K562 (cell line): ENCODE measurements at regions not wholly inside any gene's neighbourhood (a gene's known extent, or its start where the extent isn't known, plus 50 kb on each side); places are given as distances from the start of the nearest gene placed in this dataset.

ENCODE experiments used
- CUX1 ChIP-seq: fragments of 200-800 bp; sonication (Bioruptor generic); IDR thresholded peaks from 2 replicates; pipeline ENCODE4 v1.6.1; 2016; ENCODE audit warnings: missing genetic modification characterization, missing compliant biosample characterization
- KAT7 ChIP-seq: sonication (generic); formaldehyde crosslinking; IDR thresholded peaks from 2 replicates; pipeline ENCODE4 v1.8.0; 2022; ENCODE audit warnings: missing genetic modification reagents, mild to moderate bottlenecking, borderline replicate concordance
- MAZ ChIP-seq, 2 experiments: fragments of 450-650 bp in 1 of 2; sonication (generic) in 1 of 2; formaldehyde crosslinking; IDR thresholded peaks in 1 of 2; conservative IDR thresholded peaks in 1 of 2; 2 replicates each; pipeline versions ENCODE4 v1.4.0 to v1.5.0; 2020; ENCODE audit warnings: mild to moderate bottlenecking in 1 of 2, missing genetic modification reagents in 1 of 2
- MYC ChIP-seq, 2 experiments: fragments of 250-450 bp in 1 of 2; sonication (Bioruptor Pico) in 1 of 2; IDR thresholded peaks; 2 replicates each; pipeline versions ENCODE4 v1.5.1 to v1.6.1; 2012 to 2021; ENCODE audit warnings: low read depth in 2 of 2, borderline replicate concordance in 1 of 2, improper control_type of control experiment in 1 of 2, low read length in 1 of 2, mild to moderate bottlenecking in 1 of 2, moderate library complexity in 1 of 2
- NFIC ChIP-seq: fragments of 450-650 bp; IDR thresholded peaks from 2 replicates; pipeline ENCODE4 v1.6.1; 2017; ENCODE audit warnings: mild to moderate bottlenecking, inconsistent platforms
- PATZ1 ChIP-seq: fragments of 250-450 bp; sonication (Bioruptor Pico); IDR thresholded peaks from 2 replicates; pipeline ENCODE4 v1.5.0; 2020; ENCODE audit warnings: mild to moderate bottlenecking, borderline replicate concordance
- PBX2 ChIP-seq, 2 experiments: IDR thresholded peaks in 1 of 2; conservative IDR thresholded peaks in 1 of 2; 2 replicates each; pipeline ENCODE4 v1.6.1; 2016; ENCODE audit warnings: low read depth in 2 of 2, mild to moderate bottlenecking in 1 of 2, missing compliant biosample characterization in 1 of 2, missing genetic modification characterization in 1 of 2, moderate library complexity in 1 of 2
- POLR2A ChIP-seq: fragments of 450-650 bp; conservative IDR thresholded peaks from 2 replicates; pipeline ENCODE4 v1.6.1; 2016
- YY1 ChIP-seq, 3 experiments: IDR thresholded peaks; 2 replicates each; pipeline ENCODE4 v1.6.1; 2011; ENCODE audit warnings: low read length in 2 of 3, mild to moderate bottlenecking in 2 of 3, moderate library complexity in 2 of 3, borderline replicate concordance in 1 of 3, control low read depth in 1 of 3, low read depth in 1 of 3; ENCODE audit not compliant: insufficient read depth in 3 of 3, insufficient replicate concordance in 2 of 3, control insufficient read depth in 1 of 3, insufficient read length in 1 of 3; ENCODE audit errors: extremely low read depth in 1 of 3
- ZZZ3 ChIP-seq: fragments of 450-650 bp; IDR thresholded peaks from 2 replicates; pipeline ENCODE4 v1.6.1; 2016; ENCODE audit warnings: antibody characterized with exemption, mild to moderate bottlenecking, moderate library complexity
- TF ChIP-seq, protein P1 (sequence below): sonication (generic); formaldehyde crosslinking; IDR thresholded peaks from 2 replicates; pipeline ENCODE4 v1.4.0; 2020; ENCODE audit warnings: mild to moderate bottlenecking, missing genetic modification reagents

DNA sequence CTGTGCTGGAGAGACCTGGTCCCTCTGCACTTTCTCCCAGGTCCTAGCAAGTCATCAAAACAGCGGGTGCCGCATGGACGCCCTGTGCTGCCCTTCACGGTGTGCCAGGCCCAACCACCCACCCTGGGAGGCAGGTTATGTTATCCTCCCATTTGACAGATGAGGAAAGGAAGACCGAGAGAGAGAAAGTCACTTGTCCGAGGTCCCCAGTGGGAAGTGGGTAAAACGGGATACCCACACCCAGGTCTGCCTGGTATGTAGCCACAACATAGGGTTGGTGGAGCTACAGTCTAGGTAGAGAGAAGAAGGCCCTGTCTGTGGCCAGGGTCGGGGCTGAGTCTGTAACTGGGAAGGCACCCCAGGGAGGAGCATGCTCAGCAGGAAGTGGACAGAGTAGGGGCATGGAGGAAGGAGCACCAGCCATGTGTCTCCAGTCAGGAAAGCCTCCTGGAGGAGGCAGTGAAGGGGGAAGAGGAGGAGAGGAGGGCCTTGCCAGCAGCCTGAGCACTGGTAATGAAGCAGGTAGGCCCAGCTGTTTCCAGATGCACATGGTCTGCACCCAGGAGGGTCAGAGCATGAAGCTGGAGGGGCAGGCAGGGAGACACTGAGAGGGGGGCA, 98.4 kb downstream of the ZFP36L2 start:
- no peak for TF ChIP-seq NFIC
- TF ChIP-seq MAZ (CRISPR knock-in tag; conservative IDR thresholded peaks at IDR 0.05 in 1 of 2, IDR thresholded peaks at IDR 0.05 in 1 of 2) = no peak
- TF ChIP-seq PATZ1 (CRISPR knock-in tag) = no peak
- no peak for TF ChIP-seq POLR2A
- TF ChIP-seq, protein P1, sequence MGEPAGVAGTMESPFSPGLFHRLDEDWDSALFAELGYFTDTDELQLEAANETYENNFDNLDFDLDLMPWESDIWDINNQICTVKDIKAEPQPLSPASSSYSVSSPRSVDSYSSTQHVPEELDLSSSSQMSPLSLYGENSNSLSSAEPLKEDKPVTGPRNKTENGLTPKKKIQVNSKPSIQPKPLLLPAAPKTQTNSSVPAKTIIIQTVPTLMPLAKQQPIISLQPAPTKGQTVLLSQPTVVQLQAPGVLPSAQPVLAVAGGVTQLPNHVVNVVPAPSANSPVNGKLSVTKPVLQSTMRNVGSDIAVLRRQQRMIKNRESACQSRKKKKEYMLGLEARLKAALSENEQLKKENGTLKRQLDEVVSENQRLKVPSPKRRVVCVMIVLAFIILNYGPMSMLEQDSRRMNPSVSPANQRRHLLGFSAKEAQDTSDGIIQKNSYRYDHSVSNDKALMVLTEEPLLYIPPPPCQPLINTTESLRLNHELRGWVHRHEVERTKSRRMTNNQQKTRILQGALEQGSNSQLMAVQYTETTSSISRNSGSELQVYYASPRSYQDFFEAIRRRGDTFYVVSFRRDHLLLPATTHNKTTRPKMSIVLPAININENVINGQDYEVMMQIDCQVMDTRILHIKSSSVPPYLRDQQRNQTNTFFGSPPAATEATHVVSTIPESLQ (CRISPR knock-in tag) = no peak
- TF ChIP-seq ZZZ3 = no peak
- no peak for TF ChIP-seq MYC (IDR thresholded peaks at IDR 0.05; ENCODE audit: low read depth, low read length)
- no peak for TF ChIP-seq MYC (CRISPR knock-in tag; IDR thresholded peaks at IDR 0.05; ENCODE audit: borderline replicate concordance, low read depth)
- TF ChIP-seq KAT7 (CRISPR knock-in tag) = no peak
- no peak for TF ChIP-seq PBX2 (CRISPR knock-in tag; IDR thresholded peaks at IDR 0.05; ENCODE audit: low read depth)
- no peak for TF ChIP-seq PBX2 (tag; conservative IDR thresholded peaks at IDR 0.05; ENCODE audit: low read depth)
- TF ChIP-seq YY1 (IDR thresholded peaks at IDR 0.05; ENCODE audit: borderline replicate concordance in 1 of 3, control insufficient read depth in 1 of 3, extremely low read depth in 1 of 3, insufficient read depth in 3 of 3, insufficient read length in 1 of 3, insufficient replicate concordance in 2 of 3, low read depth in 1 of 3, low read length in 2 of 3) = no peak
- TF ChIP-seq CUX1 (CRISPR knock-in tag) = no peak
